GM18511 (cell line): ENCODE measurements at regions not wholly inside any gene's neighbourhood (a gene's known extent, or its start where the extent isn't known, plus 50 kb on each side); places are given as distances from the start of the nearest gene placed in this dataset.

Experiments
- ATAC-seq: cut with Tn5 transposase; IDR thresholded peaks from one replicate; pipeline ENCODE4 v1.9.1; 2021; ENCODE audit warnings: mild to moderate bottlenecking, moderate library complexity; ENCODE audit not compliant: unreplicated experiment

DNA sequence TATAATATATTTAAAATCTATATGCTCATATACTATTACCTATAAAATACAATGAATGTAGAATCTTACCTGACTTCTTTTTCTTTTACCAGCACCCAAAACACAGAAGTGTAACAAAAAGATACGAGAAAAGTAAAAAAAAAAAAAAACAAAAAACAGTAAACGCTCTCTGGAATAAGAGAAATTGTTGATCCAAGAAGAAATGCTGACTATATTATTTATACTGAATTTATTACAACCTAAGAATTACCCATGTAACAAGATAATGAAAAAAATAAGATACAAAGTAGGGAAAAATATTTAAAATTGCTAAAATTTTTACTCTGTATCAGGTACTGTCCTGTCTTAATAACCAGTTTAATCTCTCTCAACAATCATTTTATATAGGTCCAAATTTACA is 787.9 kb upstream of the MAN1A1 start:
- ATAC-seq: no peak

DNA sequence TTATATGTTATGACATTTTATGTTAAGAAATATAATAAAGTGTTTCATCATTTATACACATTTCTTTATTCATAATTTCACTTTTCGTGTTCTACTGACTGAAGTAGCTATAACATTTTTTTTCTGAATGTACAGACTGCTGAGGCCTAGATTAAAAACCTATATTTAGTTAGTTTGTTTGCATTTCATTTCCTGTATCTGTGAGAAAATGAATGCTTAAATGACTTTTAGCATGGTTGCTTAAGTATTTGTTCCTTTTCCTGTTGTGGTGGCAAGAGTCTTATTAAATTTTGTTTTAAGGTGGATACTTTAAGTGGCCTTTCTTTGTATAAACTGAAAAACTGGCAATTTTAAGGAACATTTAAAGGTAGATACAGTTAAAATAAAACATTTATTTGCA is 779.7 kb upstream of the MAN1A1 start:
- no peak for ATAC-seq

DNA sequence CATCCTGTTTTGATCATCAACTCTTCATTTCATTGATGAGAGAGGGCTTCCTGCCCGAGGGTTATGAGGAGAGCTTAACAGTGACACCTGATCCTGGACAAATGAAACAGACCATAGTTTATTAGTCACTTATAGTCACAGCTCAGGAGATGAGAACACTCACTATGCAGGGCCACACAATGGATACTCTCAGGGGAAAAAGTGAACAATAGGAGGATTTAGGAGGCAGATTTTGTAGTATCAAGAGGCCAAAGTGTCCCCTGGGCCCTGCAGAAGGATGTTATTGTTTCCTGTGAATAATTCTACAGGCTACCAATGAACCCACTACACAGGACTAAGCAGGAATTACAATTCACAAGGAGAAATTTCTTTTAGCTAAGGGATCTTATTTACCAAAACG is 772.8 kb upstream of the MAN1A1 start:
- ATAC-seq: no peak

DNA sequence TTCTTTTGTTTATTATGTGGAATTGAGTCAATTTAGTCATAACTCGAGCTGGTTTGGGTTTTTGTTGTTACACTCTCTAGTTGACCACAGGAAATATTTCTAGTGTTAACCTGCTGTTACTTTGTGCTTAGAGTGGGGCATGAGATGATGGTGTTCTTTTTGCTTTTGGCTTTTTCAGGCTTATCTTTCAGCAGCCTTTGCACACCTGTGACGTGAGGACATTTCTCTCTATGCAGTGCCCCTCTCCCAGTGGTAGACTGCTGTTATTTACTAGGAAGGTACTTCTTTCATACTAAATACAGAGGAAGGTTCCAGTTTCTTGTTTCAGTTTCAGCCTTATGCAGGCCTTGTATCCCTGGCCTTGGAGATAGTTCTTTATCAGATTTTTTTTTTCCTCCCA is 766.8 kb upstream of the MAN1A1 start:
- ATAC-seq: no peak

DNA sequence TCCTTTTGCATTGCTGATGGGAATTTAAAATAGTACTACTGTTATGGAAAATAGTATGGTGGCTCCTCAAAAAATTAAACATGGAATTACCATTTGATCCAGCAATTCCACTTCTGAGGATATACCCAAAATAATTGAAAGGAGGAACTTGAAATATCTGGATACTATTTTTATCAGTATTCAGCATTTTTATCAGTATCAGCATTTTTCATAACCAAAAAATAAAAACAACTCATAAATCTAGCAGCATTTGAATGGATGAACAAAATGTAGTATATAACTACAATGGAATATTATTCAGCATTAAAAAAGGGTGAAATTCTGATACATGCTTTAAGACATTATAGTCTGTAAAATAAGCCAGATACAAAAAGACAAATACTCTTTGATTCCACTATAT is 763.4 kb upstream of the MAN1A1 start:
- no peak for ATAC-seq

DNA sequence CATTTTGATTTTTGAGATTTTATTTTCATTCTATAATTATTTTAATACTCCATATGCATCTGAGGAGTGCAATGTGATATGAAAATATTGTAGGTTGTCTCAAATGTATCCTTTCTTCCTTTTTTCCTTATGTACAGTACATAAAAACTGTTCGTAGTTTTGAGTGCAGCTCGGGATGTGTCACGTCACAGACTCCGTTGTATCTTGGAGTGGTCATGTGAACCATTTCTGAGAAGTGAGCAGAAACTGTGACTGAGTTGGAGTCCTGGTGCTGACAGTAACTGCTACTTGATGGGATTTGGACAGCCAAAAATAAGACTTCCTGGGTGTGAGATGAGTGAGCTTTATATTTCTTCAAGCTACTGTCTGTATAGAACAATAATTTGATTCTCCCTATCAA is 761.4 kb upstream of the MAN1A1 start:
- ATAC-seq: no peak

DNA sequence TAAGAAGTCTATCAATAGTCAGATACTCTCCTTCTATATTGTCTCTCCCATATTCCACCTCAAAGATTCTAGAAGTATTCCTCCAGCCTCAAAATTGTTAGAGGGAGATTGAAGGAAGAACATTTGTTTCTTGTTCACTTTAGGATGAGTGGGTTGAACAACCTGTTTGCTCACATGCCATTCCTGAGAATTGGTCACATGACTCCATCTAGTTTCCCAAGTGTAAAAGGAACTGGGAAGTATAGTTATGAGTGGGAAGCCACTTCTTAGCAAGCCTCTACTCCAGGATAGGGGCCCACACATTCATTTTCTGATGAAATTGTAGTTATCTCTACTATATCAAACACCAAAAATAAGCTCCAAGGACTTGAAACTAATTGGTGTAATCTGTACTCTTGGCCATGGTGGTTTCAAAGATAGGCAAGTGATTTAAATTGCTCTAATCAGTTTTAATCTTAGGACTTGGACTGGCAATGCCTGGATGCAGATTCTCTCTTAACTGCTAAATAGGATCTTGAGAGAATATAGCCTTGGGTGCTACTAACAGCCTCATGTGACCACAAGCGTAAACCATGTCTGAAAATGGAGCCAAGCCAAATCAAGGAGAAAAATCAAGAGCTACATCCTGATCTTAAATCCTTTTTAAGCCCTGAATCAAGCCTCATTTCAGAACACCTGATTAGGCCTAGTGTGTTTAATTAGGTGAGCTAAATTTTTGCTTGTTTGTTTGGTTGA is 758.7 kb upstream of the MAN1A1 start:
- no peak for ATAC-seq

DNA sequence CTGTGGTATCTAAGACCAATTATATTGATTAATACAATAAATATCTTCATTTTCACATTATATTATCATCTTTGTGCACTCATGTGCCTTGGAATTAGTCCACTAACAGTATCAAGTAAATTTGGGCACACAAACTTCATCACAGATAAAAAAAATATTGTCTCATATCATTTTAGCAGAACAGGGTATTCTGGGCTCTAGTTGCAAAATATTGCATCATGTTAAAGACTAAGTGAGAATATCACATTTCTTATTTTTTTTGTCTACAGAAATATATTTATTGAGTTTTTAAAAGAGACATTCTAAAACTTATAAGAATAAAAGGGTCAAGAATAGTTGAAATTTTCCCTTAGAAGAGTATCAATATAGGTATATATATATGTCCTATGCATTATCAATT is 754.1 kb upstream of the MAN1A1 start:
- no peak for ATAC-seq

DNA sequence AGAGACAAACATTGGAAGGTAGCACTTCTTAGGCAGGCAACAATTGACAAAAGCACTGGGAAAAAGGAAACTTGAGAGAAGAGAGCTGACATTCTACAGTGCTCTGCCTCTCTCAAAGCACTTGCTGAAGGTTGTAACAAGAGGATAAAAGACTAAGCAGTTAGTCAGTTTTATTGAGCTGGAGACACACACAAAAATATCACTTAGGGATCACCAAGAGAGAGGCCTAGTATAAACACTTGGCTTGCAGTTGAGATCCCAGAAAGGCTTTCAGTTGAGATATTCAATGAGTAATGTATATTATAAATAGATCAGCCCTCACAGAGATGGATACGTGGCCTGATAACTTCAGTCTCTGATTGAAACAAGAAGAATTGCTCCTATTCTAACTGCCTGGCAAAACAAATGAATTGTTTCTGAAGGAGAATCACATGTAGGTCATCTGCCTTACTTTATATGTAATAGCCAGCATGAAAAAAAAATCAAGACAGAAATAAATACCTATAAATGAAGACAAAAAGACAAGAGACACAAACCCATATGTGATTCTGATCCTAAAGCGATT is 747.2 kb upstream of the MAN1A1 start:
- no peak for ATAC-seq

DNA sequence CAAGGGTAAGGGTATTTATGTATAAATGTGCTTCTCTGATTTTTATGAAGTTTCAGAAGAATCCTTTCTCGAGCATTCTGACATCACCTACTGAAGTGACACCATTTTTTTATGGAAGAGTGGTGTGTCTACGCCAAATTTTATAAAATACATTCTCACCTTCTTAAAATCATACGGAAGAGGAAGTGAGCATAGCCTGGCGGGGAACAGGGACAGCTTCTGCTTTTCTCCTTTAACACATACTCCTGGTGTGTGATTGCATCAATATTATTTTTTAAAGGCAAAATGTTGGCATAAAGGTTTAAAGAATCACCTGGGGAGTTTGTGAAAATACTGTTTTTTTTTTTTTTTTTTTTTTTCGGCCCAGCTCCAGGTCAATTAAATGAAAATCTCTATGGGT is 733.6 kb upstream of the MAN1A1 start:
- ATAC-seq: peak; percentile 48

DNA sequence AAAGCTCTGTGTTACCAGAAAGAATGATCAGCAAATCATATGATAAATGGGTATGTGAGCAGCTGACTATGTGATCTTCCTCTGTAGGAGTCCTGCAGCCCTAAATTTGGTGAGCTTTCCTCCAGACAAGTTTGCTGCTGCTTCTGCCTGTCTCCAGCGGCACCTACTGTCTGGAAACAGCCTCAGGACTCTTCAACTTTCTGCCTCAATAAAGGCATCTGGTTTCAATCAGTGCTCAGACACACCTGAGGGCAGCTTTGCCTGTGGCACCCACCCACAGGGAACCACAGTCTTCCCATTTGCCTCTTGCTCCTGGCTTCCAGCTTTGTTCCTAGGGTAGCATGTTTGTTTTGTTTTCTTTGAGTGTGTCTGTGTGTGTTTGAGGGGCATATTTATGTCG is 727.9 kb upstream of the MAN1A1 start:
- ATAC-seq: no peak

DNA sequence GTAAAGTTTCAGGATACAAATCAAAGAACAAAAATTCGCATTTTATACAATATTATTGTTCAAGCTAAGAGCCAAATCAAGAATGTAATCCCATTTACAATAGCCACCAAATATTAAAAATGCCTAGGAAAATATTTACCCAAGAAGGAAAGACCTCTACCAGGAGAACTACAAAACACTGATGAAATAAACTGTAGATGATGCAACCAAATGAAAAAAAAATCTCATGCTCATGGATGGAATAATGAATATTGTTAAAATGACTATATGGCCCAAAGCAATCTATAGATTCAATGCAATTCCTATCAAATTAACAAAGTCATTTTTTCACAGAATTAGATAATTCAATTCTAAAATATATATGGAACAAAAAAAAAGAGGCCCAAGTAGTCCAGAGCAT is 708.8 kb upstream of the MAN1A1 start:
- ATAC-seq: no peak

DNA sequence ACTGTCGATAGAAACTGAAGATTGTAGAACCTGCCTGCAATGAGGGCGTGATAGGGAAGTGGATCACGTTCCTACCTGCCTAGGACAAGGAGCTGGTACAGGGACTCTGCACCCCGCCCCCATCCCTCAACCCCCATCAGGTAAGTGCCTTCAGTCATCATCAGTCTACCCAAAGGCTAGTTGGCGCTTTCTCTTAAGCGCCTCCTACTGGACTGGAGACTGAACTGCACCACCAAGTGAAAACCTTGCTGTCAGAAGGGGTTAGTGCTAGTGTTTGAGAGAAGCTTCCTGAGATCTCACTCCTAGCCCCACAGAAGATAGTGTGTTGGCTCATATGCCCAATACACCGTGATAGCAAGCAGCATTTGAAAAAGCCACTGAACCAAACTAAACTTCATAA is 706.5 kb upstream of the MAN1A1 start:
- ATAC-seq: peak; percentile 74

DNA sequence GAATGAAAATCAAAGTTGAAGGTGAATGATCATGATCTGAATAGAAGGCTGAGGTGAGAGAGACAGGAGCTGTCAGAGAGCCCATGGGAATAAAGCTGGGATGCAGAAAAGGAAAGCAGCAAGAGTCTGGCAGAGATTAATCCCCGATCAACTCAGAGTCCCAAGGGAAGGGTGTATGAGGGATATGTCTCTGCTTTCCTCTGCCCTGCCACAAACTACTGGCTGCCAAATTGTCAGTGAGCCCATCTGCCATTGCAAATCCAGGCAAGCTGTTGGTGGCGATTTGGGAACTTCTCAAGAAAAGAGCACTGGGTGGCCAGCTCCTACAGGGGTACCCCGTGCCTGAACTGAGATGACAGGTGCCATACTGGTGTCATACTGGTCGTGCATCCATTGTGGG is 705.5 kb upstream of the MAN1A1 start:
- no peak for ATAC-seq

DNA sequence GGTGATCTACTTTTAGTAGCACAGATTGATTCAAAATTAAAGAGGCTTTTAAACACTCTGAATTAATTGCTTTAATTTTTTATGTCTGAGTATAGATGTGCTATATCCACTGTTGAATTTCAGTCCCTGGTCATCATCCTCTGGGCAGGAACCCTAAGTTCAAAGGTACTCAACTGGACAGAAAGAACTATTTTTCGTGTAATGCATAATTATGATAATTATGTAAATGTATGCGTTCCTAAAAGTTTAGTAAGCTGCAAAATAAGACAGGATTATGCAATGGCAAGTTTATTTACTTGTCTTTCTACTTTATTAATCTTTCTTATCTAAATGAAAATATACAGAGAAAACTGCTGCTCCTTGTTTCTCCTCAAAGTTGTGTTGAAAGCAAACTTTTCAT is 690.1 kb upstream of the MAN1A1 start:
- no peak for ATAC-seq

DNA sequence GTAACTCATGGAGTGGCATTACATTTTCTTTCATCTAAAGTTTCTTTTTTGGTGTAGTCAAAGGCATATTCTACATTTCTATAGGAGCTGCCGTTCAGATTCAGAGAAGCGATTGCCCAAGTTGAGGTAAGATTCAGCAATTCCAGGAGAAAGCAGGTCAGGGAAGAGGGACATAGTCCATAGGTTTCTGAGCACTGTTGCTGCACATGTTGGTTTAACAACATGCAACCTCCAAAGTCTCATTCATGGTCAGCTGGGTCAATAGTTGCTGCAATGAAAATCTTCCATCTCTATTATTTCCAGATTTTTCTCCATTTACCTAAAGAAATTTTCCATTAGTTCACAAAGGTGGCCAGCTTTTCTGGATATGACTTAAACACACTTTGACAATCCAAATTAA is 682.3 kb upstream of the MAN1A1 start:
- no peak for ATAC-seq

DNA sequence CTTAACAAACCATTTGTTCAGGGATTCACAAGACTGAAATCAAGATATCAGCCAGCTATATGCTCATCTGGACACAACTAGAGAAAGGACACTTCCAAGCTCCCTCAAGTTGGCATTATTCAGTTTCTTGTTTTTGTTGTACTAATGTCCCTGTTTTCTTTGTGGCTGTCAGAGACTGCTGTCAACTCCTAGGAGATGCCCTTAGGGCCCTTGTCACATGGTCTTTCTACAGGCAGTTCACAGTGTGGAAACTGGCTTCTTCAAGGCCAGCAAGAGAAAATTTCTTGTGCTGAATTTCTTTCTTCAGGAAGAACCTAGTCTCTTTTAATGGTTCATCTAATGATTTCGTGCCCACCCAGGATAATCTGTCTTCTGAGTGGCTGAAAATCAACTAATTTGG is 677.2 kb upstream of the MAN1A1 start:
- ATAC-seq: no peak

DNA sequence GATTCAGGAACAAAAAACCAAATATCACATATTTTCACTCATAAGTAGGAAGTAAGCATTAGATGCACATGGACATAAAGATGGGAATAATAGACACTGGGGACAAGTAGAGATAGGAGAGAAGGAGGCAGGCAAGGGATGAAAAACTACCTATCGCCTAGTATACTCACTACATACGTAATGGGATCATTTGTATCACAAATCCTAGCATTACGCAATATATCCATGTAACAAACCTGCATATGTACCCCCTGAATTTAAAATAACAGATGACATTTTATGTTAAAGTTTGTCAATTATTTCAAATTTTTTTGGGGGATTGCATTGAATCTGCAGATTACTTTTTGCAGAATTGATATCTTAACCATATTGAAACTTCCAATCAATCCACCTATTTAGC is 660.5 kb upstream of the MAN1A1 start:
- no peak for ATAC-seq

DNA sequence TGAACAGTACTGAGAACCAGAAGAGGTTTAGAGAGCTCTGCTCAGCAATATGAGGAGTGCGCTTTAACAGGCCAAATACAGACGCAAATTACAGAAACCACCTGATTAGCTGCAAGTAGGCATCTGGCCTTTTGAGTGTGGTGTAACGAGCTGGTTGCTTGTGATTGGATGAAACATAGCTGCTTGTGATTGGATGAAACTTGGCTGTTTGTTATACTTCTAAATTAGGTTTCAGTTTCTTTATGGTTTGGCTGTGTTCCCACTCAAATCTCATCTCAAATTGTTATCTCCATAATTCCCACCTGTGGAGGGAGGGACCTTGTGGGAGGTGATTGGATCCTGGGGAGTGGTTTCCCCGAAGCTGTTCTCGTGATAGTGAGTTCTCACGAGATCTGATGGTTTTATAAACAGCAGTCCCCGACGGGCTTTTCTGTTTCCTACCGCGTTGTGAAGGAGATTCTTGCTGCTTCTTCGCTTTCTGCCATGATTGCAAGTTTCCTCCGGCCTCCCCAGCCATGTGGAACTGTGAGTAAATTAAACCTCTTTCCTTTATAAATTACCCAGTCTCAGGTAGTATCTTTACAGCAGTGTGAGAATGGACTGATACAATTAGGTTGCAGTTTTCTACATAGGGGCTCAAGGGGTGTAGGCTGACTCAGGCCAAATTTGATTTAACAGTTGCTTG is 655.9 kb upstream of the MAN1A1 start:
- ATAC-seq: no peak

DNA sequence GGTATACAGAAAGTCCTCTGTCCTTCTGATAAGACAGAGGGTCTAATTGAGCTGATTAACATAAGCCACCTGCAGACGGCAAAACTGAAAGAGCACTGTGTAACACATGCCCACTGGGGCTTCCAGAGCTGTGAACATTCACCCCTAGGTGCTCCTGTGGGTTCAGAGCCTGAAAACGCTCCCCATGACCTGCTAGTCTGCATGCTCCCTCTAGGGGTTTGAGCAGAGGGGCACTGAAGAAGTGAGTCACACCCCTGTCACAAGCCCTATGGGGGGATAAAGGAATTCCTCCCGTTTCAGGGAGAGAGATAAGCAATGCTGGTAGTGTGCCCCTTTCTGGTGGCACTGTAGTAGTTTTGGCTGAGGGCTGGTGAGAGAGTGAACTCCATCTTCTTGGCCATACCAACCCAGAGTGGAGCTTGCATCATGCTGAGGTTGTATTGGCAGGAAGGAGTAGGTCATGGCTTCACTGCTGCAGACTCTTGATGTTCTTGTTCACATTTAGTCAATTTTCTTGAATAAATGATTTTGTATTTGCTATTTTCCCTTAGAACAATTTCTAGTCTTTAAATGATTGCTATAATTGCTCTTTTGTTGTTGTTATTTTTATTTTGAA is 637.5 kb upstream of the MAN1A1 start:
- peak; percentile 58 for ATAC-seq

DNA sequence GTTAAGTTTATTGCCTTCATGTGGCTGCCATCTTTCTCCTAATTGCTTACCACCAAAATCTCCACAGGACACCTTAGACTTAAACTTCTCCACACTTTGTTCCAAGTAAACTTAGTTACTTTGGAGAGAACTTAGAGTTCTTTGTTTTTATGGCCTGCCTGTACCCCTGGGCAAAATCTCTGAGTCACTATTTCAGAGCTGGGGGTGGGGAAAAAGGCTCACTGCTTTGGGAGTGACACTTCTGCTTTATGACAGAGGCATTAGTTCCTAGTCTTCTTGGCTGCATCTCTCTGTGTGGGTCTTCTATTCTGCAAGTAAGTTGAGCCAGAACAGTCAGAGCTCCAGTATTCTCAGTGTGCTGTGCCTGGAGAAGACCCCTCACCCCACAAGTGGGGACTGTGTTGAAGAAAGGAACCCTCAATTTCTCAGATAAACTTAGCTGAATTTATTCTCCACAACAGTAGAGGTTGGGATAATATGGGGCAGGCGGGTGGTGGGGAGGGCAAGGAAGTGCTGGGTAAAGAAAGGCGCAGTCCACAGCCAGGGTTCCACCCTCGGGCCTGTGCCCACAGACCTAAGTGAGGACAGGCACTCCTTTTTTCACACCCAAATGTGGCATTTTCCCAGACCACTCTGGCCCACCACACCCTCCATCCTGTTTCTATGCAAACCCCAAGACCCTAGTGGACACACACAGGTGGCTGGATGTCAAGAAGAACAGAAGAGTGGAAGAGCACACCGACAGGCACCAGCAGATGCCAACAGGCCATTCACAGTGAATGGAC is 636.6 kb upstream of the MAN1A1 start:
- no peak for ATAC-seq
